Epithelial cell of esophagus (primary cell): ENCODE measurements at regions not wholly inside any gene's neighbourhood (a gene's known extent, or its start where the extent isn't known, plus 50 kb on each side); places are given as distances from the start of the nearest gene placed in this dataset.

ENCODE experiments used
- DNase-seq: peaks from one replicate; pipeline ENCODE4 v3.0.0; 2010; ENCODE audit warnings: low read depth
- H3K4me3 ChIP-seq: 2 replicates; pipeline ENCODE4 v1.5.1; 2011; ENCODE audit warnings: mild to moderate bottlenecking, low read length, control low read depth
- CTCF ChIP-seq: IDR thresholded peaks from 2 replicates; pipeline ENCODE4 v1.5.1; 2011; ENCODE audit warnings: low read depth, mild to moderate bottlenecking, low read length, control low read depth, inconsistent platforms; ENCODE audit not compliant: insufficient read depth; ENCODE audit errors: missing control alignments

GRCh38 chr2:145715601-145716000 lies 1195.7 kb upstream of the ZEB2 start:
- TF ChIP-seq CTCF: no peak
- DNase-seq: peak; percentile 17
- H3K4me3 ChIP-seq: no peak overlapping the region

GRCh38 chr2:145710303-145710702 lies 1190.4 kb upstream of the ZEB2 start:
- no peak for TF ChIP-seq CTCF
- DNase-seq: no peak
- H3K4me3 ChIP-seq: no peak overlapping the region

- DNase-seq: no peak
- no peak for TF ChIP-seq CTCF
- no peak overlapping the region for H3K4me3 ChIP-seq
Measured at GRCh38 chr2:145702305-145702704, 1182.4 kb upstream of the ZEB2 start.

GRCh38 chr2:145692971-145693478 lies 1173.1 kb upstream of the ZEB2 start:
- H3K4me3 ChIP-seq: no peak overlapping the region
- TF ChIP-seq CTCF: no peak
- peak; percentile 93 for DNase-seq

GRCh38 chr2:145691659-145692058 lies 1171.7 kb upstream of the ZEB2 start:
- no peak overlapping the region for H3K4me3 ChIP-seq
- TF ChIP-seq CTCF: no peak
- no peak for DNase-seq

GRCh38 chr2:145690183-145690778 lies 1170.4 kb upstream of the ZEB2 start:
- DNase-seq: peak; percentile 22
- no peak for TF ChIP-seq CTCF
- H3K4me3 ChIP-seq: no peak overlapping the region

- no peak overlapping the region for H3K4me3 ChIP-seq
- no peak for TF ChIP-seq CTCF
- DNase-seq: no peak
Measured at GRCh38 chr2:145689277-145689676, 1169.4 kb upstream of the ZEB2 start.
